Body of pancreas (tissue), 4 donors: ENCODE measurements at regions not wholly inside any gene's neighbourhood (a gene's known extent, or its start where the extent isn't known, plus 50 kb on each side); places are given as distances from the start of the nearest gene placed in this dataset.

ENCODE experiments used
- CTCF ChIP-seq, 7 experiments: fragments of 450-650 bp in 4 of 7; fragments of 200-600 bp in 3 of 7; sonication (generic) in 3 of 7; IDR thresholded peaks; one replicate each; pipeline ENCODE4 v1.5.1; 2016 to 2019; ENCODE audit warnings: antibody characterized with exemption in 7 of 7
- POLR2A ChIP-seq, 3 donors: fragments of 450-650 bp; IDR thresholded peaks; one replicate each; pipeline ENCODE4 v1.6.1; 2016; ENCODE audit warnings: antibody characterized with exemption in 3 of 3, mild to moderate bottlenecking in 2 of 3

- TF ChIP-seq CTCF (IDR thresholded peaks at IDR 0.05) (no peak), POLR2A (IDR thresholded peaks at IDR 0.05) (no peak)
Measured at GRCh38 chr22:48579928-48580309, 1247.8 kb downstream of the BRD1 start.
